ENCODE measurements at regions not wholly inside any gene's neighbourhood (a gene's known extent, or its start where the extent isn't known, plus 50 kb on each side); places are given as distances from the start of the nearest gene placed in this dataset.

GRCh38 chr18:34159691-34160185 is 65.0 kb downstream of the NOL4 start:
- DNase-seq, result peak; percentile 99

GRCh38 chr18:34158881-34159690 is 65.6 kb downstream of the NOL4 start:
- DNase-seq, result peak; percentile 100

GRCh38 chr18:34153711-34154110 is 71.0 kb downstream of the NOL4 start:
- DNase-seq, result peak; percentile 92

GRCh38 chr18:34131006-34131405 is 93.7 kb downstream of the NOL4 start:
- DNase-seq, result peak; percentile 94

- DNase-seq, result no peak
Observed at GRCh38 chr18:34128436-34128835, 96.3 kb downstream of the NOL4 start.

GRCh38 chr18:34126121-34126520 is 98.6 kb downstream of the NOL4 start:
- DNase-seq, result no peak

- DNase-seq, result peak; percentile 92
Observed at GRCh38 chr18:34122724-34123334, 101.9 kb downstream of the NOL4 start.

- DNase-seq, result peak; percentile 84
Observed at GRCh38 chr18:34121200-34121721, 103.5 kb downstream of the NOL4 start.

GRCh38 chr18:34120294-34120693 is 104.4 kb downstream of the NOL4 start:
- no peak for DNase-seq

- DNase-seq, result peak; percentile 100
Observed at GRCh38 chr18:34117319-34117718, 107.4 kb downstream of the NOL4 start.

GRCh38 chr18:34115409-34116081 is 109.2 kb downstream of the NOL4 start:
- DNase-seq, result peak; percentile 62

- DNase-seq, result peak; percentile 45
Observed at GRCh38 chr18:34114996-34115395, 109.7 kb downstream of the NOL4 start.

GRCh38 chr18:34108206-34108605 is 116.5 kb downstream of the NOL4 start:
- DNase-seq, result no peak

GRCh38 chr18:34098109-34098508 is 126.6 kb downstream of the NOL4 start:
- peak; percentile 100 for DNase-seq

- DNase-seq, result peak; percentile 85
Observed at GRCh38 chr18:34097312-34097711, 127.4 kb downstream of the NOL4 start.

GRCh38 chr18:34094148-34094547 is 130.6 kb downstream of the NOL4 start:
- no peak for DNase-seq

GRCh38 chr18:34092796-34093195 is 131.9 kb downstream of the NOL4 start:
- DNase-seq, result no peak

GRCh38 chr18:34086370-34086769 is 138.3 kb downstream of the NOL4 start:
- DNase-seq, result no peak

GRCh38 chr18:34085140-34085739 is 139.5 kb downstream of the NOL4 start:
- DNase-seq, result peak; percentile 93

- peak; percentile 97 for DNase-seq
Observed at GRCh38 chr18:34084635-34085034, 140.1 kb downstream of the NOL4 start.

GRCh38 chr18:34083910-34084535 is 140.7 kb downstream of the NOL4 start:
- peak; percentile 92 for DNase-seq

- DNase-seq, result no peak
Observed at GRCh38 chr18:34077599-34077998, 147.1 kb downstream of the NOL4 start.

All from NCI-H69 (cell line).